ENCODE measurements at regions not wholly inside any gene's neighbourhood (a gene's known extent, or its start where the extent isn't known, plus 50 kb on each side); places are given as distances from the start of the nearest gene placed in this dataset.

DNA sequence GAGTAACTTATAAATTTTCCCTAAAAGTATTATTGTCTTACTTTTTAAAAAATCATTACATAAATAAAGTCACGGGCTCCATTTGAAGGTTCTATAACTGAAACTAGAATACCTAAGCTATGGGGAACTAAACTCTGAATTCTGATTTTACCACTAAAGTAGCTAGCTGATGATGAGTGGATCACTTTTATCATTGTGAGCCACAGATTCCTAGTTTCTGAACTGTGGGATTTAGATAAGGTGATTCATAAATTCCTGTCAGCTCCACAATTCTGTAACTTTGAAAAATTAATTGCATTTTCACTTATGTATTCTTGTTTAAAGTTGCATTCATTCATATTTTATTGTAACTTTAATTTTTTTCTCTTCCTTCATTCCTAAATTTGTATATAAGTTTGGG is 540.9 kb downstream of the GBA3 start:
- TF ChIP-seq EP300 (IDR thresholded peaks at IDR 0.05) (no peak), CTCF (IDR thresholded peaks at IDR 0.05) (no peak), POLR2A (IDR thresholded peaks at IDR 0.05; ENCODE audit: low read depth) (no peak)

Measured in esophagus muscularis mucosa (tissue), 4 donors.